KG1 (cell line): ENCODE measurements at regions not wholly inside any gene's neighbourhood (a gene's known extent, or its start where the extent isn't known, plus 50 kb on each side); places are given as distances from the start of the nearest gene placed in this dataset.

ENCODE experiments used
- DNase-seq: peaks from one replicate; lab custom pipeline; 2025; lab: John Stamatoyannopoulos, UW

- no peak for DNase-seq
These were observed 455.4 kb upstream of the TSHZ3 start for GRCh38 chr19:31804668-31805067.

- DNase-seq: no peak
These were observed 461.4 kb upstream of the TSHZ3 start for GRCh38 chr19:31810536-31811109.

- no peak for DNase-seq
These were observed 468.9 kb upstream of the TSHZ3 start for GRCh38 chr19:31817971-31818797.

- DNase-seq: no peak
These were observed 469.5 kb upstream of the TSHZ3 start for GRCh38 chr19:31818798-31819105.

- DNase-seq: no peak
These were observed 470.6 kb upstream of the TSHZ3 start for GRCh38 chr19:31819837-31820236.

- no peak for DNase-seq
These were observed 472.1 kb upstream of the TSHZ3 start for GRCh38 chr19:31821346-31821745.

- no peak for DNase-seq
These were observed 476.2 kb upstream of the TSHZ3 start for GRCh38 chr19:31825134-31826094.

GRCh38 chr19:31826325-31826724 is 477.1 kb upstream of the TSHZ3 start:
- DNase-seq: no peak

GRCh38 chr19:31831421-31832175 is 482.4 kb upstream of the TSHZ3 start:
- DNase-seq: no peak

GRCh38 chr19:31832176-31832548 is 482.9 kb upstream of the TSHZ3 start:
- DNase-seq: no peak

- no peak for DNase-seq
These were observed 484.8 kb upstream of the TSHZ3 start for GRCh38 chr19:31834070-31834469.

GRCh38 chr19:31838163-31838815 is 489.1 kb upstream of the TSHZ3 start:
- DNase-seq: no peak

GRCh38 chr19:31840371-31840770 is 491.1 kb upstream of the TSHZ3 start:
- no peak for DNase-seq

GRCh38 chr19:31841755-31842154 is 492.5 kb upstream of the TSHZ3 start:
- no peak for DNase-seq

- no peak for DNase-seq
These were observed 482.3 kb upstream of the ZNF507 start for GRCh38 chr19:31863122-31863521.

- DNase-seq: no peak
These were observed 471.1 kb upstream of the ZNF507 start for GRCh38 chr19:31874313-31874712.

- DNase-seq: no peak
These were observed 469.8 kb upstream of the ZNF507 start for GRCh38 chr19:31875591-31875990.

GRCh38 chr19:31880283-31880682 is 465.1 kb upstream of the ZNF507 start:
- no peak for DNase-seq

- DNase-seq: no peak
These were observed 463.4 kb upstream of the ZNF507 start for GRCh38 chr19:31881988-31882387.

- DNase-seq: no peak
These were observed 462.7 kb upstream of the ZNF507 start for GRCh38 chr19:31882709-31883108.

- DNase-seq: no peak
These were observed 462.0 kb upstream of the ZNF507 start for GRCh38 chr19:31883296-31883990.
